Breast epithelium (tissue), 4 donors: ENCODE measurements at regions not wholly inside any gene's neighbourhood (a gene's known extent, or its start where the extent isn't known, plus 50 kb on each side); places are given as distances from the start of the nearest gene placed in this dataset.

Experiments
- DNase-seq, 2 donors: peaks; one replicate each; pipeline ENCODE4 v3.0.0-alpha.2; 2019; ENCODE audit warnings: low spot score in 2 of 2
- H3K27ac ChIP-seq, 2 donors: fragments of 200-600 bp; sonication (generic) in 1 of 2; one replicate each; pipeline ENCODE4 v1.5.1; 2016 to 2019; ENCODE audit warnings: mild to moderate bottlenecking in 1 of 2
- H3K27me3 ChIP-seq, 2 donors: fragments of 200-600 bp; sonication (generic) in 1 of 2; one replicate each; pipeline versions ENCODE4 v1.5.1 to v1.6.0; 2017 to 2019; ENCODE audit warnings: control low read depth in 1 of 2, mild to moderate bottlenecking in 1 of 2
- H3K36me3 ChIP-seq: fragments of 200-600 bp; one replicate; pipeline ENCODE4 v1.5.1; 2019
- H3K4me1 ChIP-seq, 2 donors: fragments of 200-600 bp; sonication (generic); one replicate each; pipeline ENCODE4 v1.5.1; 2016 to 2019; ENCODE audit warnings: control low read depth in 1 of 2
- H3K4me3 ChIP-seq, 3 donors: fragments of 200-600 bp; sonication (generic); 1 replicate in 2 of 3; 2 replicates in 1 of 3; pipeline ENCODE4 v1.5.1; 2016 to 2019; ENCODE audit warnings: mild to moderate bottlenecking in 3 of 3, moderate library complexity in 2 of 3
- H3K9me3 ChIP-seq, 2 donors: fragments of 200-600 bp; sonication (generic) in 1 of 2; one replicate each; pipeline ENCODE4 v1.5.1; 2016 to 2019; ENCODE audit warnings: control low read depth in 1 of 2
- CTCF ChIP-seq, 3 donors: fragments of 450-650 bp; IDR thresholded peaks; one replicate each; pipeline ENCODE4 v1.5.1; 2016 to 2017; ENCODE audit warnings: antibody characterized with exemption in 3 of 3, mild to moderate bottlenecking in 3 of 3, moderate library complexity in 3 of 3
- POLR2A ChIP-seq: fragments of 450-650 bp; IDR thresholded peaks from one replicate; pipeline ENCODE4 v1.6.1; 2016; ENCODE audit warnings: antibody characterized with exemption, mild to moderate bottlenecking, moderate library complexity
- POLR2AphosphoS5 ChIP-seq, 3 donors: sonication (generic); formaldehyde crosslinking; IDR thresholded peaks; one replicate each; pipeline ENCODE4 v1.6.1; 2017; ENCODE audit warnings: antibody characterized with exemption in 3 of 3
- intact Hi-C: fragments of 100-400 bp; cut with DNase I; formaldehyde crosslinking; loops from one replicate; pipeline ENCODE4 v1.15.1; 2023; ENCODE audit warnings: low total_unique reads

GRCh38 chr9:27625751-27626150 is 52.5 kb upstream of the C9orf72 start:
- H3K27me3 ChIP-seq, result no peaks in the 10 kb centered on the region
- no peaks in the 10 kb centered on the region for H3K36me3 ChIP-seq
- no peaks in the 10 kb centered on the region for H3K9me3 ChIP-seq
- TF ChIP-seq POLR2AphosphoS5 (IDR thresholded peaks at IDR 0.05), result no peak
- no peak for TF ChIP-seq POLR2A
- no peaks in the 10 kb centered on the region for H3K4me1 ChIP-seq
- H3K27ac ChIP-seq, result no peak overlapping the region
- no peak for DNase-seq
- H3K4me3 ChIP-seq, result no peak overlapping the region
- intact Hi-C loops, result no loop called here

DNA sequence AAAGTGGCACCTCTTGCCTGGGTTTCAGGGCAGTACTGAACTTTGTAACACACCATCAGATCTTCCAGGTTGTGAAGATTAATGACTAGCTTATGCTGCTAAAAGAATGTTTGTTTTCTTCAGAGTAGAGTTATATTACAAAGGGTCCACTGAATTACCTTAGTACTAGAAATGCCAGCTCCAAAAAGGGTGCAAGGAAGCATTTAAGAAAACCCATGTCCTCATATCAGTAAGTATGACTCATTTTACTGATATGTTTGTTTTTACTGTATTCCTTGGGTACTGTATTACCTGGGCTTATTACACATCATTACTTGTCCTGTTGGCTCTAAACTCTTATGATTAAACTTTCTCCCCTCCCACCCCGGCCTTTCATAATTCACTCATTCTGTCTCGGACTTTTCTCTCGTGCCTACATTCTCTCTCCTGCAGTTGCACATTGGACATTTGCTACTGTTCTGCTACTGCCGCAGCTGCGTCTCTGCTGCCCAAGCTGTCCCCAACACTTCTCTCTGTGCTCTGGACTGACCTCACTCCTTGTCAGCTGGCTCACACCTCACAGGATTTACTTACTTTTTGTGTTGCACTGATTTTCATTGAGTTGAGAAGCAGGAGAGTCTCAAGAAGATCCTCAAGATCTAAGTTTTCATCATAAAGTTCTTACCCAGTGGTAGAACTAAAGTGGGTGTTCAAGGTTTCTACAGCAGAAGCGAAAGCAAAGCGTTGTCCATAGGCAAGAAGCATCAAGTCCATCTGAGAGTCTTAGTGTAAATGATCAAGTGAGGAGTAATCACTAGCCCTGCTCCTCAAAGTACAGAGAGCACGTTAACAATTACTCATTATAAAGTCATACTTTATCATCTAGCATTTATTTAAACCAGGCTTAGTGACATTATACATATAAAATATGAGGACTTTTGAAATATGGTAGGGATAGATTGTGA is 53.2 kb upstream of the C9orf72 start:
- intact Hi-C loops, result no loop called here
- Histone ChIP-seq H3K27me3 (no peaks in the 10 kb centered on the region), H3K27ac (no peak overlapping the region), H3K4me3 (no peak overlapping the region), H3K9me3 (no peaks in the 10 kb centered on the region), H3K4me1 (no peaks in the 10 kb centered on the region), H3K36me3 (no peaks in the 10 kb centered on the region)
- DNase-seq, result no peak
- TF ChIP-seq POLR2A, result no peak
- TF ChIP-seq CTCF (IDR thresholded peaks at IDR 0.05), result no peak
- TF ChIP-seq POLR2AphosphoS5 (IDR thresholded peaks at IDR 0.05), result no peak

DNA sequence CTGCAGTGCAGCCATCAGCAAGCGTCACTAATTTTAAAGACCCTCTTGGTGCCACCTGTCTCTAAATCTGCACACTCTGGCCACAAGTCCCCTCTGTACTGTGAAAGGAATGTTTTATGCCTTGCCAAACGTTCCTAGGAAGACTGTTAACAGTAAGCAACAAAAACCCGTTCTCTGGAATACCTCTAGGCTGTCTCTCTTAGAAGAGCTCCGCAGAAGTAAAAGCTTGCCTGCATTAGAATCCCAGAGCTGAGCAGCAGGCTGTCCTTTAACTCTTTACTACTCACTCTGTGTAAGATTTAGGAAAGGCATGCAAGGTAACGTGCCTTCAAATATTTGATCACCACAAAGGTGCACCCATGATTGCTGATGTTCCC is 53.9 kb upstream of the C9orf72 start:
- intact Hi-C loops, result no loop called here
- H3K4me3 ChIP-seq, result no peak overlapping the region
- no peaks in the 10 kb centered on the region for H3K27me3 ChIP-seq
- no peaks in the 10 kb centered on the region for H3K9me3 ChIP-seq
- no peaks in the 10 kb centered on the region for H3K4me1 ChIP-seq
- TF ChIP-seq POLR2AphosphoS5 (IDR thresholded peaks at IDR 0.05) (no peak), CTCF (IDR thresholded peaks at IDR 0.05) (no peak), POLR2A (no peak)
- H3K27ac ChIP-seq, result no peak overlapping the region
- DNase-seq, result no peak
- H3K36me3 ChIP-seq, result no peaks in the 10 kb centered on the region

- Histone ChIP-seq H3K9me3 (no peaks in the 10 kb centered on the region), H3K4me1 (no peaks in the 10 kb centered on the region), H3K4me3 (no peak overlapping the region), H3K27me3 (no peaks in the 10 kb centered on the region), H3K27ac (no peak overlapping the region), H3K36me3 (no peaks in the 10 kb centered on the region)
- no peak for TF ChIP-seq CTCF (IDR thresholded peaks at IDR 0.05)
- intact Hi-C loops, result no loop called here
- DNase-seq, result no peak
Measured at GRCh38 chr9:27628311-27628710, 55.0 kb upstream of the C9orf72 start.

DNA sequence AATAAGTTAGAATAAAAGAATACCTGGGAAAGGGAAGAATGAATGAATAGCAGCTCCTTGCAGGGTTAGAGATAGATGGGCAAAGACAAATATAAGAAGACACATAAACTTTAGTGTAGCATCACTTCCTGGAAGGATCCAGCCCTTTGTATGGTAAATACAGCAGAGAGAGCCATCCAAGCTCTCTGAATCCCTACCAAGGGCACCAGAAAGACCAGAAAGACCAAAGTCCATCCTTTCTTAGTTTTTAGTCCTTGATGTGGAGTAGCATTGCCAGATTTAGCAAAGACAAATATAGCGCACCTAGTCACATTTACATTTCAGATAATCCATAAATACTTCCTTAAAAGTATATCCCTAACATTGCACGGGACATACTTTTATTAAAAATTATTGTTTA is 56.1 kb upstream of the C9orf72 start:
- H3K36me3 ChIP-seq, result no peaks in the 10 kb centered on the region
- no peaks in the 10 kb centered on the region for H3K9me3 ChIP-seq
- intact Hi-C loops, result no loop called here
- no peak overlapping the region for H3K4me3 ChIP-seq
- no peak for DNase-seq
- no peaks in the 10 kb centered on the region for H3K4me1 ChIP-seq
- TF ChIP-seq CTCF (IDR thresholded peaks at IDR 0.05), result no peak
- TF ChIP-seq POLR2A, result no peak
- TF ChIP-seq POLR2AphosphoS5 (IDR thresholded peaks at IDR 0.05), result no peak
- no peak overlapping the region for H3K27ac ChIP-seq
- H3K27me3 ChIP-seq, result no peaks in the 10 kb centered on the region
